HL-60 (cell line): ENCODE measurements at regions not wholly inside any gene's neighbourhood (a gene's known extent, or its start where the extent isn't known, plus 50 kb on each side); places are given as distances from the start of the nearest gene placed in this dataset.

Source experiments
- CTCF ChIP-seq: IDR thresholded peaks from one replicate; pipeline ENCODE4 v1.5.1; 2011; ENCODE audit warnings: low read length, control low read depth, inconsistent platforms; ENCODE audit not compliant: insufficient read depth
- GABPA ChIP-seq: IDR thresholded peaks from 2 replicates; pipeline ENCODE4 v1.6.1; 2012; ENCODE audit warnings: low read depth
- POLR2AphosphoS5 ChIP-seq: IDR thresholded peaks from 2 replicates; pipeline ENCODE4 v1.6.1; 2012; ENCODE audit warnings: low read depth
- SPI1 ChIP-seq: IDR thresholded peaks from 2 replicates; pipeline ENCODE4 v1.6.1; 2012; ENCODE audit warnings: low read depth, mild to moderate bottlenecking, borderline replicate concordance
- TF ChIP-seq, protein P1 (sequence below): IDR thresholded peaks from 2 replicates; pipeline ENCODE4 v1.6.1; 2012; ENCODE audit warnings: low read depth; ENCODE audit not compliant: insufficient replicate concordance

DNA sequence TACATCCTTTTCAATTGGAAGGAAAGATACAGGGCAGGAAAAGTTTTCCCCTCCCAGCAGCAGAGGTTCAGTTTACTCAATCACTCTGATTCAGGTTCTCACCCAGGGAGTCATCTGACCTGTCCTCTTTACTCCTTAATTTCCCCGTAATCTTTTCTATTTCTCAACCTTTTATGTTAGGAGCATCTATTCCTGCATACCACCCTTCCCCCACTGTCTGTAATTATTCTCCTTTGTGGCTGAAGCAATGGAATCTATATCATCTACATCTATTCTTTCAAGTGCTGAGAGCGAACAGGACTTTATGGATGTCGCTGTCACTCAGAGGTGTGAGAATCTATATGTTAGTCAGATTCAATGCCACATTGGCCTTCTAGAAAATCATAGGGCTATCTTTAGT lies 175.2 kb downstream of the NOL4 start:
- TF ChIP-seq CTCF (no peak), POLR2AphosphoS5 (no peak), SPI1 (no peak), GABPA (no peak)
- TF ChIP-seq, protein P1, sequence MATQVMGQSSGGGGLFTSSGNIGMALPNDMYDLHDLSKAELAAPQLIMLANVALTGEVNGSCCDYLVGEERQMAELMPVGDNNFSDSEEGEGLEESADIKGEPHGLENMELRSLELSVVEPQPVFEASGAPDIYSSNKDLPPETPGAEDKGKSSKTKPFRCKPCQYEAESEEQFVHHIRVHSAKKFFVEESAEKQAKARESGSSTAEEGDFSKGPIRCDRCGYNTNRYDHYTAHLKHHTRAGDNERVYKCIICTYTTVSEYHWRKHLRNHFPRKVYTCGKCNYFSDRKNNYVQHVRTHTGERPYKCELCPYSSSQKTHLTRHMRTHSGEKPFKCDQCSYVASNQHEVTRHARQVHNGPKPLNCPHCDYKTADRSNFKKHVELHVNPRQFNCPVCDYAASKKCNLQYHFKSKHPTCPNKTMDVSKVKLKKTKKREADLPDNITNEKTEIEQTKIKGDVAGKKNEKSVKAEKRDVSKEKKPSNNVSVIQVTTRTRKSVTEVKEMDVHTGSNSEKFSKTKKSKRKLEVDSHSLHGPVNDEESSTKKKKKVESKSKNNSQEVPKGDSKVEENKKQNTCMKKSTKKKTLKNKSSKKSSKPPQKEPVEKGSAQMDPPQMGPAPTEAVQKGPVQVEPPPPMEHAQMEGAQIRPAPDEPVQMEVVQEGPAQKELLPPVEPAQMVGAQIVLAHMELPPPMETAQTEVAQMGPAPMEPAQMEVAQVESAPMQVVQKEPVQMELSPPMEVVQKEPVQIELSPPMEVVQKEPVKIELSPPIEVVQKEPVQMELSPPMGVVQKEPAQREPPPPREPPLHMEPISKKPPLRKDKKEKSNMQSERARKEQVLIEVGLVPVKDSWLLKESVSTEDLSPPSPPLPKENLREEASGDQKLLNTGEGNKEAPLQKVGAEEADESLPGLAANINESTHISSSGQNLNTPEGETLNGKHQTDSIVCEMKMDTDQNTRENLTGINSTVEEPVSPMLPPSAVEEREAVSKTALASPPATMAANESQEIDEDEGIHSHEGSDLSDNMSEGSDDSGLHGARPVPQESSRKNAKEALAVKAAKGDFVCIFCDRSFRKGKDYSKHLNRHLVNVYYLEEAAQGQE = no peak
